Nephron progenitor cell (in vitro differentiated cells): ENCODE measurements at regions not wholly inside any gene's neighbourhood (a gene's known extent, or its start where the extent isn't known, plus 50 kb on each side); places are given as distances from the start of the nearest gene placed in this dataset.

ENCODE experiments used
- DNase-seq: peaks from one replicate; pipeline ENCODE4 v3.0.0; 2021
- H3K27ac Mint-ChIP-seq: 2 replicates; pipeline ENCODE4 v1.8.0; 2021; ENCODE audit warnings: mild to moderate bottlenecking, moderate library complexity, mixed read lengths
- H3K27me3 Mint-ChIP-seq: 2 replicates; pipeline ENCODE4 v1.8.0; 2021; ENCODE audit warnings: mild to moderate bottlenecking, low read depth, mixed read lengths; ENCODE audit not compliant: poor library complexity
- H3K36me3 Mint-ChIP-seq: 2 replicates; pipeline ENCODE4 v1.8.0; 2021; ENCODE audit warnings: low read depth, mixed read lengths
- H3K4me1 Mint-ChIP-seq: 2 replicates; pipeline ENCODE4 v1.8.0; 2021; ENCODE audit warnings: mixed read lengths
- H3K4me3 Mint-ChIP-seq: 2 replicates; pipeline ENCODE4 v1.8.0; 2021; ENCODE audit warnings: mild to moderate bottlenecking, moderate library complexity, mixed read lengths
- H3K9me3 Mint-ChIP-seq: 2 replicates; pipeline ENCODE4 v1.8.0; 2021; ENCODE audit warnings: mild to moderate bottlenecking, moderate library complexity, mixed read lengths
- TF ChIP-seq, protein P1 (sequence below): fragments of 200-600 bp; sonication (generic); IDR thresholded peaks from 2 replicates; pipeline ENCODE4 v1.5.0; 2021; ENCODE audit warnings: antibody characterized with exemption

- TF ChIP-seq, protein P1, sequence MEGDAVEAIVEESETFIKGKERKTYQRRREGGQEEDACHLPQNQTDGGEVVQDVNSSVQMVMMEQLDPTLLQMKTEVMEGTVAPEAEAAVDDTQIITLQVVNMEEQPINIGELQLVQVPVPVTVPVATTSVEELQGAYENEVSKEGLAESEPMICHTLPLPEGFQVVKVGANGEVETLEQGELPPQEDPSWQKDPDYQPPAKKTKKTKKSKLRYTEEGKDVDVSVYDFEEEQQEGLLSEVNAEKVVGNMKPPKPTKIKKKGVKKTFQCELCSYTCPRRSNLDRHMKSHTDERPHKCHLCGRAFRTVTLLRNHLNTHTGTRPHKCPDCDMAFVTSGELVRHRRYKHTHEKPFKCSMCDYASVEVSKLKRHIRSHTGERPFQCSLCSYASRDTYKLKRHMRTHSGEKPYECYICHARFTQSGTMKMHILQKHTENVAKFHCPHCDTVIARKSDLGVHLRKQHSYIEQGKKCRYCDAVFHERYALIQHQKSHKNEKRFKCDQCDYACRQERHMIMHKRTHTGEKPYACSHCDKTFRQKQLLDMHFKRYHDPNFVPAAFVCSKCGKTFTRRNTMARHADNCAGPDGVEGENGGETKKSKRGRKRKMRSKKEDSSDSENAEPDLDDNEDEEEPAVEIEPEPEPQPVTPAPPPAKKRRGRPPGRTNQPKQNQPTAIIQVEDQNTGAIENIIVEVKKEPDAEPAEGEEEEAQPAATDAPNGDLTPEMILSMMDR, result no peak
- no peak overlapping the region for H3K27ac Mint-ChIP-seq
- peaks cover 31% of the 10 kb centered on the region for H3K27me3 Mint-ChIP-seq
- H3K4me3 Mint-ChIP-seq, result no peak overlapping the region
- no peaks in the 10 kb centered on the region for H3K36me3 Mint-ChIP-seq
- H3K4me1 Mint-ChIP-seq, result peaks cover 27% of the 10 kb centered on the region
- no peaks in the 10 kb centered on the region for H3K9me3 Mint-ChIP-seq
- DNase-seq, result no peak
Measured at GRCh38 chr20:22460803-22461202, 123.6 kb downstream of the FOXA2 start.

GRCh38 chr20:22460231-22460630, 124.1 kb downstream of the FOXA2 start:
- Mint-ChIP-seq H3K9me3 (no peaks in the 10 kb centered on the region), H3K4me3 (no peak overlapping the region), H3K36me3 (no peaks in the 10 kb centered on the region), H3K27ac (no peak overlapping the region), H3K4me1 (peaks cover 25% of the 10 kb centered on the region), H3K27me3 (peaks cover 29% of the 10 kb centered on the region)
- TF ChIP-seq, protein P1, result no peak
- no peak for DNase-seq

GRCh38 chr20:22459754-22460153, 124.6 kb downstream of the FOXA2 start:
- DNase-seq, result no peak
- peaks cover 23% of the 10 kb centered on the region for H3K4me1 Mint-ChIP-seq

GRCh38 chr20:22456109-22456508, 128.3 kb downstream of the FOXA2 start:
- Mint-ChIP-seq H3K27me3 (peaks cover 32% of the 10 kb centered on the region), H3K9me3 (no peaks in the 10 kb centered on the region), H3K4me3 (no peak overlapping the region), H3K36me3 (no peaks in the 10 kb centered on the region), H3K27ac (no peak overlapping the region), H3K4me1 (peaks cover 10% of the 10 kb centered on the region)
- TF ChIP-seq, protein P1, result no peak
- no peak for DNase-seq

More at GRCh38 chr20:22459754-22460153, 124.6 kb downstream of the FOXA2 start:
- Mint-ChIP-seq H3K27ac (no peak overlapping the region), H3K4me3 (no peak overlapping the region), H3K27me3 (peaks cover 32% of the 10 kb centered on the region), H3K9me3 (no peaks in the 10 kb centered on the region), H3K36me3 (no peaks in the 10 kb centered on the region)
- TF ChIP-seq, protein P1, result no peak

DNA sequence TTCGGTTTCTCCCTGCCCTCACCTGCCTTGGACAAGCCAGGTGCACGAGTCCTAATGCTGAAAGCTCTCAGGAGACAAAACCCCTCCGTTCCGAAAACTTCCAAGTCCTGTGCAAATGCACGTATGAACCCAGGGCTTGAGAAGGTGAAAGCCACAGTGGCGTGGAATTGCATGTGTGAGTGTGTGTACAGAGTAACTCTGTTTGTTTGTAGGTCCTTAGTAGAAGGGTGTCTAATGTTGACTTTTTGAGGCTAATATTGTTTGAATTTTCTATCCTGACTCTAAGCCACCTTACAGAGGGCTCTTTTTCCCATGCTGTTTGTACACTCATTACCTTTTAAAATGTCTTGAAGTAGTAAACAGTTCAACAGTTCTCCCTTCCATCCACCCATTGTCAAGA, 129.1 kb downstream of the FOXA2 start:
- TF ChIP-seq, protein P1, result no peak
- Mint-ChIP-seq H3K4me3 (no peak overlapping the region), H3K9me3 (no peaks in the 10 kb centered on the region), H3K27me3 (peaks cover 31% of the 10 kb centered on the region), H3K36me3 (no peaks in the 10 kb centered on the region), H3K4me1 (peaks cover 10% of the 10 kb centered on the region), H3K27ac (no peak overlapping the region)
- DNase-seq, result no peak

GRCh38 chr20:22453244-22454080, 130.9 kb downstream of the FOXA2 start:
- no peak for DNase-seq
- Mint-ChIP-seq H3K27me3 (peaks cover 27% of the 10 kb centered on the region), H3K36me3 (no peaks in the 10 kb centered on the region), H3K27ac (no peak overlapping the region), H3K4me3 (no peak overlapping the region), H3K9me3 (no peaks in the 10 kb centered on the region), H3K4me1 (peaks cover 27% of the 10 kb centered on the region)
- TF ChIP-seq, protein P1, result peak; percentile 75
